ENCODE measurements at regions not wholly inside any gene's neighbourhood (a gene's known extent, or its start where the extent isn't known, plus 50 kb on each side); places are given as distances from the start of the nearest gene placed in this dataset.

GRCh38 chr1:229869240-229869639 is 197.8 kb upstream of the GALNT2 start:
- Mint-ChIP-seq H3K4me3 (ENCODE audit: unreplicated experiment) (no peak overlapping the region), H3K9me3 (ENCODE audit: unreplicated experiment) (no peaks in the 10 kb centered on the region), H3K36me3 (ENCODE audit: low read depth, unreplicated experiment) (no peaks in the 10 kb centered on the region), H3K27ac (ENCODE audit: unreplicated experiment) (no peak overlapping the region), H3K4me1 (ENCODE audit: unreplicated experiment) (no peaks in the 10 kb centered on the region), H3K27me3 (ENCODE audit: unreplicated experiment) (peaks cover 6% of the 10 kb centered on the region)
- no peak for DNase-seq (ENCODE audit: low spot score)
- no peak for TF ChIP-seq CTCF (IDR thresholded peaks at IDR 0.05; ENCODE audit: unreplicated experiment)

GRCh38 chr1:229869687-229870086 is 197.4 kb upstream of the GALNT2 start:
- Mint-ChIP-seq H3K4me3 (ENCODE audit: unreplicated experiment) (no peak overlapping the region), H3K4me1 (ENCODE audit: unreplicated experiment) (no peaks in the 10 kb centered on the region), H3K9me3 (ENCODE audit: unreplicated experiment) (no peaks in the 10 kb centered on the region), H3K36me3 (ENCODE audit: low read depth, unreplicated experiment) (no peaks in the 10 kb centered on the region), H3K27ac (ENCODE audit: unreplicated experiment) (no peak overlapping the region), H3K27me3 (ENCODE audit: unreplicated experiment) (peaks cover 6% of the 10 kb centered on the region)
- TF ChIP-seq CTCF (IDR thresholded peaks at IDR 0.05; ENCODE audit: unreplicated experiment): no peak
- no peak for DNase-seq (ENCODE audit: low spot score)

- no peak overlapping the region for H3K4me3 Mint-ChIP-seq (ENCODE audit: unreplicated experiment)
- H3K4me1 Mint-ChIP-seq (ENCODE audit: unreplicated experiment): no peaks in the 10 kb centered on the region
- H3K9me3 Mint-ChIP-seq (ENCODE audit: unreplicated experiment): no peaks in the 10 kb centered on the region
- TF ChIP-seq CTCF (IDR thresholded peaks at IDR 0.05; ENCODE audit: unreplicated experiment): no peak
- no peak overlapping the region for H3K27ac Mint-ChIP-seq (ENCODE audit: unreplicated experiment)
- H3K36me3 Mint-ChIP-seq (ENCODE audit: low read depth, unreplicated experiment): no peaks in the 10 kb centered on the region
- DNase-seq (ENCODE audit: low spot score): no peak
- H3K27me3 Mint-ChIP-seq (ENCODE audit: unreplicated experiment): peaks cover 8% of the 10 kb centered on the region
Measured at GRCh38 chr1:229870381-229870780, 196.7 kb upstream of the GALNT2 start.

GRCh38 chr1:229871078-229871676 is 195.9 kb upstream of the GALNT2 start:
- no peak for TF ChIP-seq CTCF (IDR thresholded peaks at IDR 0.05; ENCODE audit: unreplicated experiment)
- Mint-ChIP-seq H3K4me1 (ENCODE audit: unreplicated experiment) (no peaks in the 10 kb centered on the region), H3K27me3 (ENCODE audit: unreplicated experiment) (peaks cover 8% of the 10 kb centered on the region), H3K27ac (ENCODE audit: unreplicated experiment) (no peak overlapping the region), H3K36me3 (ENCODE audit: low read depth, unreplicated experiment) (no peaks in the 10 kb centered on the region), H3K9me3 (ENCODE audit: unreplicated experiment) (no peaks in the 10 kb centered on the region), H3K4me3 (ENCODE audit: unreplicated experiment) (no peak overlapping the region)
- DNase-seq (ENCODE audit: low spot score): no peak

- DNase-seq (ENCODE audit: low spot score): no peak
- no peak overlapping the region for H3K4me3 Mint-ChIP-seq (ENCODE audit: unreplicated experiment)
- H3K27ac Mint-ChIP-seq (ENCODE audit: unreplicated experiment): no peak overlapping the region
- no peaks in the 10 kb centered on the region for H3K4me1 Mint-ChIP-seq (ENCODE audit: unreplicated experiment)
- no peak for TF ChIP-seq CTCF (IDR thresholded peaks at IDR 0.05; ENCODE audit: unreplicated experiment)
- no peaks in the 10 kb centered on the region for H3K36me3 Mint-ChIP-seq (ENCODE audit: low read depth, unreplicated experiment)
- H3K27me3 Mint-ChIP-seq (ENCODE audit: unreplicated experiment): peaks cover 2% of the 10 kb centered on the region
- H3K9me3 Mint-ChIP-seq (ENCODE audit: unreplicated experiment): no peaks in the 10 kb centered on the region
Measured at GRCh38 chr1:229874136-229874535, 192.9 kb upstream of the GALNT2 start.
